ENCODE measurements at regions not wholly inside any gene's neighbourhood (a gene's known extent, or its start where the extent isn't known, plus 50 kb on each side); places are given as distances from the start of the nearest gene placed in this dataset.
A peak's percentile ranks its signal among the peaks of the same experiment; 100 is the strongest.

DNA sequence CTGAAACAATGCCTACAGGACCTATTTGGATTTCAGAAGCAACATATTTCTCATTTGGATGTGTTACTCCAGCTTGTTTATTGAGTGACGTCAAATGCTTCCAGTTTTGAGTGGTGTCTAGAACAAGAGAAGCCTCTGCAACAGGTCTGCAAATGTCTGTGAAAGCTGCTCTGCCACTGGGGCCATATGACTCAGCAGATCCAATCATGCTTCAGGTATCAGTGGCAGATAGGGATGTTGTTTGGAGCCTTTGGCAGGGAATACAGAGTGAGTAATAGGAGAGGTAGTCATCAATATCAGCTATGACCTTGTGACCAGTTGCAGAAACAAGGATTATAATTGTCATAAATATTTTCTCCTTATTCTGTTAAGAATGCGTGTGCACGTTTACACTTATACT, 141.1 kb upstream of the ZXDA start:
- DNase-seq (ENCODE audit: low read depth, low spot score), result no peak

GRCh38 chrX:58044130-58044529, 133.9 kb upstream of the ZXDA start:
- no peak for DNase-seq (ENCODE audit: low read depth, low spot score)

DNA sequence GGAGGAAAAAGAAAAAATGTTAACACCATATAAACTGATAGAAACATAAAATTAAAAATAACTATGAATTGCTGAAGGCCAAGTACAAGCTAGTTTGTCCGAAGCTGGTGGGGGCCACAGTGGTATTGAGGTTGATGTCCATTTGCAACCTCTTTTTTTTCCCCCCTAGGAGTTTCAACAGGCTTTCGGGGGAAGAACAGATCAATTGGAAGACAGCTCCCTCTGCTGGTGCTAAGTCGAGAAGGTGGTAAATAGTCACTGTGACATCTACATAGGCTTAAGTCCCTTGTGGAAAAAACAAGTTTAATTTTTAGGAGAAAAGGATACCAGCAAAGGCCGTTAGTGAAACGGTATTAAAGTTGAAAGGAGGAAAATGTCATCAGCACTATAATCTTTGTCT, 115.7 kb upstream of the ZXDA start:
- peak; percentile 9 for DNase-seq (ENCODE audit: low read depth, low spot score)

- no peak for DNase-seq (ENCODE audit: low read depth, low spot score)
These were observed 75.7 kb upstream of the ZXDA start for GRCh38 chrX:57985951-57986350.

DNA sequence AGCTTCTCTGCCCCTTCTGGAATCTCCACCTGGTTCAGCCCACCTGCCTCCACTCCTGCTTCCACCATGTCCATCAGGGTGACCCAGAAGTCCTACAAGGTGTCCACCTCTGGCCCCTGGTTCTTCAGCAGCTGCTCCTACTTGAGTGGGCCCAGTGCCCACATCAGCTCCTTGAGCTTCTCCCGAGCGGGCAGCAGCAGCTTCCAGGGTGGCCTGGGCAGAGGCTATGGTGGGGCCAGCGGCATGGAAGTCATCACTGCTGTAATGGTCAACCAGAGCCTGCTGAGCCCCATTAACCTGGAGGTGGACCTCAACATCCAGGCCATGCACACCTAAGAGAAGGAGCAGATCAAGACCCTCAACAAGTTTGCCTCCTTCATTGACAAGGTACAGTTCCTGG, 74.4 kb upstream of the ZXDA start:
- DNase-seq (ENCODE audit: low read depth, low spot score), result no peak

DNA sequence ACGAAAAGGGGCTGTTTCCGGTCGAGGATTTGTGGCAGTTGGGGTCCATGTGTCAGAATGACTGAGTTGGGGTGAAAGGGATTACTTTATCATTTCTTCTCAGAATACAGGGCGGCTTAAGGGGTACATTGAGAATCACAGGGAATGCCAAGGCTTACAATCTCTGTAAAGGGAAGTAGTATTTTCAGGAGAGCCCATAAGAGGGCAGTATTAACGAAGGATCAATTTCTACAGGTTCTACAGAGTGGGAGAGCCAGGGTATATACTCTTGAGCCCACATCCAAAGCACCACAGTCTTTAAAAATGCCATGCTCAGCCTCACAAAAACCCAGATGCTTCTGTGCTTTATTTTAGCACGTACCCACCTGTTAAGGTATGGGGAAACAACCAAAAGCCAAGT, 67.7 kb upstream of the ZXDA start:
- no peak for DNase-seq (ENCODE audit: low read depth, low spot score)

GRCh38 chrX:57964975-57965374, 54.7 kb upstream of the ZXDA start:
- DNase-seq (ENCODE audit: low read depth, low spot score), result peak; percentile 0

Data from astrocyte of the hippocampus (primary cell).